ENCODE measurements at regions not wholly inside any gene's neighbourhood (a gene's known extent, or its start where the extent isn't known, plus 50 kb on each side); places are given as distances from the start of the nearest gene placed in this dataset.

DNA sequence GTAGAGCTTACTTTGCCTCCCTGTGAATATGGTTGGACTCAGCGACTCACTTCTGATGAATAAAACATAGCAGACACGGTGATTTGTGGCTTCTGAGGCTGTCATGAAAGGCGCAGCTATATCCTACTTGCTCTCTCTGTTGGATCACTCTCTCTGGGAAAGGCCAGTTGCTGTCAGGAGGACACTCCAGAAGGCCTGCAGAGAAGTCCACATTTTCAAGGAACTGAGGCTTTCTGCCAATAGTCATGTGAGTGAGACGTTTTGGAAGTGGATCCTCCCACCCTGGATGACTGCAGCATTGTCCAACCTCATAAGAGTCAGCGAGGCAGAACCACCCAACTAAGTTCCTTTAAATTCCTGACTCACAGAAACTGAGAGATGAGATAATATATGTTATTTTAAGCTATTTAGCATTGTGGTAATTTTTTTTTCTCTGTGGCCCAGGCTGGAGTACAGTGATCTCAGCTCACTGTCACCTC is 156.0 kb upstream of the MAST4 start:
- TF ChIP-seq CTCF (IDR thresholded peaks at IDR 0.05) (no peak), POLR2A (IDR thresholded peaks at IDR 0.05) (no peak)
